Stimulated activated CD4-positive, alpha-beta T cell treated with anti-CD3 and anti-CD28 coated beads, Interleukin-4, amount 100 ng/mL, for 1 hour (primary cell): ENCODE measurements at regions not wholly inside any gene's neighbourhood (a gene's known extent, or its start where the extent isn't known, plus 50 kb on each side); places are given as distances from the start of the nearest gene placed in this dataset.

Experiments
- DNase-seq: peaks from one replicate; pipeline ENCODE4 v3.0.0-alpha.2; 2020

GRCh38 chr3:99541181-99541580 lies 97.2 kb upstream of the COL8A1 start:
- no peak for DNase-seq

- DNase-seq, result no peak
Observed at GRCh38 chr3:99537416-99537815, 101.0 kb upstream of the COL8A1 start.

- no peak for DNase-seq
Observed at GRCh38 chr3:99536555-99537314, 101.7 kb upstream of the COL8A1 start.

- DNase-seq, result no peak
Observed at GRCh38 chr3:99534951-99535704, 103.3 kb upstream of the COL8A1 start.

GRCh38 chr3:99532246-99532645 lies 106.1 kb upstream of the COL8A1 start:
- DNase-seq, result no peak

- DNase-seq, result no peak
Observed at GRCh38 chr3:99529265-99529664, 109.1 kb upstream of the COL8A1 start.

GRCh38 chr3:99526921-99527320 lies 111.5 kb upstream of the COL8A1 start:
- DNase-seq, result no peak

GRCh38 chr3:99524559-99524958 lies 113.8 kb upstream of the COL8A1 start:
- DNase-seq, result no peak

- DNase-seq, result no peak
Observed at GRCh38 chr3:99523431-99524127, 114.8 kb upstream of the COL8A1 start.

- DNase-seq, result no peak
Observed at GRCh38 chr3:99522147-99522546, 116.2 kb upstream of the COL8A1 start.

GRCh38 chr3:99521551-99521950 lies 116.8 kb upstream of the COL8A1 start:
- DNase-seq, result no peak

- DNase-seq, result no peak
Observed at GRCh38 chr3:99520513-99520912, 117.9 kb upstream of the COL8A1 start.

GRCh38 chr3:99516936-99517335 lies 121.5 kb upstream of the COL8A1 start:
- no peak for DNase-seq

GRCh38 chr3:99515891-99516290 lies 122.5 kb upstream of the COL8A1 start:
- no peak for DNase-seq

- no peak for DNase-seq
Observed at GRCh38 chr3:99509224-99509623, 129.2 kb upstream of the COL8A1 start.

GRCh38 chr3:99508191-99508590 lies 130.2 kb upstream of the COL8A1 start:
- no peak for DNase-seq

GRCh38 chr3:99505646-99506269 lies 132.6 kb upstream of the COL8A1 start:
- DNase-seq, result peak; percentile 2

- no peak for DNase-seq
Observed at GRCh38 chr3:99505200-99505599, 133.2 kb upstream of the COL8A1 start.

- DNase-seq, result no peak
Observed at GRCh38 chr3:99504258-99504657, 134.1 kb upstream of the COL8A1 start.

GRCh38 chr3:99503350-99503749 lies 135.0 kb upstream of the COL8A1 start:
- DNase-seq, result no peak

- no peak for DNase-seq
Observed at GRCh38 chr3:99502871-99503270, 135.5 kb upstream of the COL8A1 start.

- no peak for DNase-seq
Observed at GRCh38 chr3:99500485-99500884, 137.9 kb upstream of the COL8A1 start.
